A549 (cell line): ENCODE measurements at regions not wholly inside any gene's neighbourhood (a gene's known extent, or its start where the extent isn't known, plus 50 kb on each side); places are given as distances from the start of the nearest gene placed in this dataset.

Experiments used
- ATAC-seq, 2 experiments: fragments of 200-7000 bp in 1 of 2; fragments of >200 bp in 1 of 2; cut with Nextera tagmentation in 1 of 2; cut with Tn5 transposase in 1 of 2; 3 replicates each; pipeline versions ENCODE4 v1.8.0 to v1.9.1; 2018 to 2020; ENCODE audit warnings: mild to moderate bottlenecking in 1 of 2, moderate library complexity in 1 of 2
- CTCF ChIA-PET: fragments of 300-600 bp; sonication (Branson Sonifier 250); formaldehyde crosslinking; extraction: SDS; loops from one replicate; lab custom pipeline; 2021; ENCODE audit warnings: antibody characterized with exemption, inconsistent platforms; lab: Yijun Ruan, JAX
- POLR2A ChIA-PET: fragments of 350-600 bp; formaldehyde crosslinking; extraction: SDS; loops from one replicate; lab custom pipeline; 2021; ENCODE audit warnings: antibody characterized with exemption, inconsistent platforms; lab: Yijun Ruan, JAX
- DNase-seq, 2 experiments: peaks; one replicate each; pipeline versions ENCODE4 v3.0.0 to v3.0.0-alpha.2; 2011 to 2016; ENCODE audit warnings: low read depth in 1 of 2, low spot score in 1 of 2
- FAIRE-seq: peaks from 2 replicates; lab custom pipeline; 2011; peaks lifted over from hg19 to GRCh38; lab: Jason Lieb, UNC
- H3K27ac ChIP-seq, 2 experiments: fragments of >200 bp; sonication (Bioruptor Twin); formaldehyde crosslinking; 3 replicates each; pipeline ENCODE4 v1.5.1; 2016 to 2017
- H3K4me1 ChIP-seq: fragments of >200 bp; sonication (Bioruptor Twin); formaldehyde crosslinking; 3 replicates; pipeline ENCODE4 v1.6.1; 2016
- H3K4me2 ChIP-seq: fragments of >200 bp; sonication (Bioruptor Twin); formaldehyde crosslinking; 3 replicates; pipeline ENCODE4 v1.6.1; 2016
- H3K4me3 ChIP-seq: fragments of >200 bp; sonication (Bioruptor Twin); formaldehyde crosslinking; 3 replicates; pipeline ENCODE4 v1.5.1; 2016
- H3K9me3 ChIP-seq: fragments of >200 bp; sonication (Bioruptor Twin); formaldehyde crosslinking; 3 replicates; pipeline ENCODE4 v1.6.1; 2016
- BHLHE40 ChIP-seq: IDR thresholded peaks from 2 replicates; pipeline ENCODE4 v1.6.1; 2012; ENCODE audit warnings: low read depth, low read length, inconsistent platforms
- CBX2 ChIP-seq: fragments of 200-600 bp; sonication (generic); IDR thresholded peaks from 2 replicates; pipeline ENCODE4 v1.6.1; 2016; ENCODE audit warnings: low read depth, mild to moderate bottlenecking, borderline replicate concordance
- CEBPB ChIP-seq, 2 experiments: fragments of >200 bp in 1 of 2; sonication (Bioruptor Twin) in 1 of 2; formaldehyde crosslinking in 1 of 2; IDR thresholded peaks; 2 replicates each; pipeline ENCODE4 v1.6.1; 2012 to 2016
- CHD4 ChIP-seq: fragments of 200-600 bp; sonication (generic); IDR thresholded peaks from 2 replicates; pipeline ENCODE4 v1.6.1; 2016; ENCODE audit warnings: antibody characterized with exemption, mild to moderate bottlenecking, borderline replicate concordance
- EHF ChIP-seq: fragments of 250-450 bp; sonication (Bioruptor Pico); IDR thresholded peaks from 2 replicates; pipeline ENCODE4 v1.5.0; 2020; ENCODE audit warnings: mild to moderate bottlenecking
- EHMT2 ChIP-seq: fragments of 200-600 bp; sonication (generic); IDR thresholded peaks from 2 replicates; pipeline ENCODE4 v1.6.1; 2016; ENCODE audit warnings: antibody characterized with exemption, low read depth, mild to moderate bottlenecking, moderate library complexity
- EP300 ChIP-seq, 2 experiments: fragments of >200 bp; sonication (Bioruptor Twin); formaldehyde crosslinking; IDR thresholded peaks; 2 replicates in 1 of 2; 3 replicates in 1 of 2; pipeline ENCODE4 v1.6.1; 2016 to 2017
- FOSB ChIP-seq: fragments of 250-450 bp; sonication (Bioruptor Pico); IDR thresholded peaks from 2 replicates; pipeline ENCODE4 v1.5.0; 2020; ENCODE audit warnings: mild to moderate bottlenecking, moderate library complexity
- FOXS1 ChIP-seq: fragments of 250-450 bp; sonication (Bioruptor Pico); IDR thresholded peaks from 2 replicates; pipeline ENCODE4 v1.5.0; 2020; ENCODE audit warnings: mild to moderate bottlenecking, moderate library complexity
- GATA3 ChIP-seq: IDR thresholded peaks from 2 replicates; pipeline ENCODE4 v1.6.1; 2012; ENCODE audit warnings: borderline replicate concordance
- HDAC2 ChIP-seq: fragments of 200-600 bp; sonication (generic); IDR thresholded peaks from 2 replicates; pipeline ENCODE4 v1.6.1; 2016
- HOXB13 ChIP-seq: fragments of 250-450 bp; sonication (Bioruptor Pico); IDR thresholded peaks from 2 replicates; pipeline ENCODE4 v1.5.0; 2020; ENCODE audit warnings: low read depth, mild to moderate bottlenecking, moderate library complexity
- JUN ChIP-seq, 2 experiments: fragments of >200 bp; sonication (Bioruptor Twin); formaldehyde crosslinking; IDR thresholded peaks; 2 replicates in 1 of 2; 3 replicates in 1 of 2; pipeline ENCODE4 v1.6.1; 2016 to 2017
- JUNB ChIP-seq: fragments of >200 bp; sonication (Bioruptor Twin); formaldehyde crosslinking; IDR thresholded peaks from 2 replicates; pipeline ENCODE4 v1.6.1; 2016
- KDM1A ChIP-seq: fragments of 200-600 bp; sonication (generic); IDR thresholded peaks from 2 replicates; pipeline ENCODE4 v1.6.1; 2016; ENCODE audit warnings: low read depth, mild to moderate bottlenecking
- KDM5A ChIP-seq: fragments of 200-600 bp; sonication (generic); IDR thresholded peaks from 2 replicates; pipeline ENCODE4 v1.6.1; 2016; ENCODE audit warnings: antibody characterized with exemption, mild to moderate bottlenecking
- MAZ ChIP-seq: fragments of 150-350 bp; IDR thresholded peaks from 2 replicates; pipeline ENCODE4 v1.6.1; 2014; ENCODE audit warnings: antibody characterized with exemption, low read depth, low read length, borderline replicate concordance
- RAD21 ChIP-seq, 2 experiments: fragments of >200 bp in 1 of 2; sonication (Bioruptor Twin) in 1 of 2; formaldehyde crosslinking in 1 of 2; IDR thresholded peaks in 1 of 2; conservative IDR thresholded peaks in 1 of 2; 2 replicates in 1 of 2; 3 replicates in 1 of 2; pipeline ENCODE4 v1.6.1; 2012 to 2018; ENCODE audit warnings: inconsistent platforms in 1 of 2
- RARB ChIP-seq: fragments of 250-450 bp; sonication (Bioruptor Pico); IDR thresholded peaks from 2 replicates; pipeline ENCODE4 v1.8.0; 2021; ENCODE audit warnings: mild to moderate bottlenecking, moderate library complexity
- RNF2 ChIP-seq: fragments of 200-600 bp; sonication (generic); IDR thresholded peaks from 2 replicates; pipeline ENCODE4 v1.6.1; 2016; ENCODE audit warnings: low read depth, mild to moderate bottlenecking, antibody characterized with exemption, moderate library complexity, borderline replicate concordance
- SREBF2 ChIP-seq: fragments of 450-650 bp; IDR thresholded peaks from 2 replicates; pipeline ENCODE4 v1.6.1; 2014; ENCODE audit warnings: mild to moderate bottlenecking, moderate library complexity
- TP53 ChIP-seq: fragments of 250-450 bp; sonication (Bioruptor Pico); IDR thresholded peaks from 2 replicates; pipeline ENCODE4 v1.5.0; 2021; ENCODE audit warnings: mild to moderate bottlenecking, moderate library complexity
- ZNF302 ChIP-seq: fragments of 250-450 bp; sonication (Bioruptor Pico); IDR thresholded peaks from 2 replicates; pipeline ENCODE4 v1.9.0; 2021; ENCODE audit warnings: inconsistent platforms, mild to moderate bottlenecking, moderate library complexity
- WGBS: methylation state at CpG from one replicate; pipeline ENCODE4 v1.1.6; 2017; ENCODE audit errors: missing lambda C conversion rate; 5-methylcytosine and 5-hydroxymethylcytosine counted together
- TF ChIP-seq, protein P1 (sequence below): fragments of >200 bp; sonication (Bioruptor Twin); formaldehyde crosslinking; IDR thresholded peaks from 3 replicates; pipeline ENCODE4 v1.5.1; 2016
- TF ChIP-seq, protein P2 (sequence below): fragments of 250-450 bp; sonication (Bioruptor Pico); IDR thresholded peaks from 2 replicates; pipeline ENCODE4 v1.5.0; 2020; ENCODE audit warnings: low read depth, mild to moderate bottlenecking, moderate library complexity
- TF ChIP-seq, protein P3 (sequence below): IDR thresholded peaks from 2 replicates; pipeline ENCODE4 v1.6.1; 2012; ENCODE audit warnings: low read depth, borderline replicate concordance
- TF ChIP-seq, protein P4 (sequence below): fragments of >200 bp; sonication (Bioruptor Twin); formaldehyde crosslinking; IDR thresholded peaks from 3 replicates; pipeline ENCODE4 v1.6.1; 2016
- TF ChIP-seq, protein P5 (sequence below): fragments of 250-450 bp; sonication (Bioruptor Pico); IDR thresholded peaks from 2 replicates; pipeline ENCODE4 v1.5.0; 2021; ENCODE audit warnings: mild to moderate bottlenecking, moderate library complexity, borderline replicate concordance
- TF ChIP-seq, protein P6 (sequence below): IDR thresholded peaks from 2 replicates; pipeline ENCODE4 v1.6.1; 2012

DNA sequence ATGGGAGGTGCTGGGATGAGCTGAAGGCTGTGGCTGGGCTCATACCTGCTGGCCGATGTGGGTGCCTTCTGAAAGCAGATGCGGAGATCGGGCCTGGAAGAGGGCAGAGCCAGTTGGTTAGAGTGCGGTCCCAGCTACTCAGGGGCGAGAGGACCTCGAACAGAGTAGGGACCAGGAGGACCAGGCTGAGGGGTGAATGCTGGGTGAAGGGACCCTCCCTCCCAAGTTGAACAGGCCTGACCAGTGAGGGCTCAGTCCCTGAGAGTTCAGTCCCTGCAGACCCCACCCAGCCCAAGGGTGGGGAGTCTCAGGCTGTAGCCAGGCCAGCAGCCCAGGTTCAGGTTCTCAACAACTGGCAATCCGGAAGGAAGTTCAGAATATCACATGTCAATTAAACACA, 232.8 kb upstream of the HS6ST1 start:
- Histone ChIP-seq H3K4me2 (no peak overlapping the region), H3K4me1 (no peaks in the 10 kb centered on the region), H3K27ac (no peak overlapping the region), H3K9me3 (no peaks in the 10 kb centered on the region), H3K4me3 (no peak overlapping the region)
- POLR2A ChIA-PET: no interaction called here
- FAIRE-seq (no peak), ATAC-seq (no peak), DNase-seq (no peak)
- WGBS: 63% methylated on average over 7 of the region's 7 CpGs
- no peak for TF ChIP-seq KDM1A
- TF ChIP-seq KDM5A: no peak
- TF ChIP-seq EHF (CRISPR knock-in tag): no peak
- TF ChIP-seq, protein P1, sequence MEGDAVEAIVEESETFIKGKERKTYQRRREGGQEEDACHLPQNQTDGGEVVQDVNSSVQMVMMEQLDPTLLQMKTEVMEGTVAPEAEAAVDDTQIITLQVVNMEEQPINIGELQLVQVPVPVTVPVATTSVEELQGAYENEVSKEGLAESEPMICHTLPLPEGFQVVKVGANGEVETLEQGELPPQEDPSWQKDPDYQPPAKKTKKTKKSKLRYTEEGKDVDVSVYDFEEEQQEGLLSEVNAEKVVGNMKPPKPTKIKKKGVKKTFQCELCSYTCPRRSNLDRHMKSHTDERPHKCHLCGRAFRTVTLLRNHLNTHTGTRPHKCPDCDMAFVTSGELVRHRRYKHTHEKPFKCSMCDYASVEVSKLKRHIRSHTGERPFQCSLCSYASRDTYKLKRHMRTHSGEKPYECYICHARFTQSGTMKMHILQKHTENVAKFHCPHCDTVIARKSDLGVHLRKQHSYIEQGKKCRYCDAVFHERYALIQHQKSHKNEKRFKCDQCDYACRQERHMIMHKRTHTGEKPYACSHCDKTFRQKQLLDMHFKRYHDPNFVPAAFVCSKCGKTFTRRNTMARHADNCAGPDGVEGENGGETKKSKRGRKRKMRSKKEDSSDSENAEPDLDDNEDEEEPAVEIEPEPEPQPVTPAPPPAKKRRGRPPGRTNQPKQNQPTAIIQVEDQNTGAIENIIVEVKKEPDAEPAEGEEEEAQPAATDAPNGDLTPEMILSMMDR: no peak
- TF ChIP-seq RARB (CRISPR knock-in tag): no peak
- TF ChIP-seq HDAC2: no peak
- TF ChIP-seq TP53 (CRISPR knock-in tag): no peak
- TF ChIP-seq, protein P2, sequence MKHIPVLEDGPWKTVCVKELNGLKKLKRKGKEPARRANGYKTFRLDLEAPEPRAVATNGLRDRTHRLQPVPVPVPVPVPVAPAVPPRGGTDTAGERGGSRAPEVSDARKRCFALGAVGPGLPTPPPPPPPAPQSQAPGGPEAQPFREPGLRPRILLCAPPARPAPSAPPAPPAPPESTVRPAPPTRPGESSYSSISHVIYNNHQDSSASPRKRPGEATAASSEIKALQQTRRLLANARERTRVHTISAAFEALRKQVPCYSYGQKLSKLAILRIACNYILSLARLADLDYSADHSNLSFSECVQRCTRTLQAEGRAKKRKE (CRISPR knock-in tag): no peak
- no peak for TF ChIP-seq EP300 (IDR thresholded peaks at IDR 0.05)
- TF ChIP-seq MAZ: no peak
- TF ChIP-seq, protein P3, sequence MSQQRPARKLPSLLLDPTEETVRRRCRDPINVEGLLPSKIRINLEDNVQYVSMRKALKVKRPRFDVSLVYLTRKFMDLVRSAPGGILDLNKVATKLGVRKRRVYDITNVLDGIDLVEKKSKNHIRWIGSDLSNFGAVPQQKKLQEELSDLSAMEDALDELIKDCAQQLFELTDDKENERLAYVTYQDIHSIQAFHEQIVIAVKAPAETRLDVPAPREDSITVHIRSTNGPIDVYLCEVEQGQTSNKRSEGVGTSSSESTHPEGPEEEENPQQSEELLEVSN: no peak
- TF ChIP-seq CBX2: no peak
- TF ChIP-seq, protein P4, sequence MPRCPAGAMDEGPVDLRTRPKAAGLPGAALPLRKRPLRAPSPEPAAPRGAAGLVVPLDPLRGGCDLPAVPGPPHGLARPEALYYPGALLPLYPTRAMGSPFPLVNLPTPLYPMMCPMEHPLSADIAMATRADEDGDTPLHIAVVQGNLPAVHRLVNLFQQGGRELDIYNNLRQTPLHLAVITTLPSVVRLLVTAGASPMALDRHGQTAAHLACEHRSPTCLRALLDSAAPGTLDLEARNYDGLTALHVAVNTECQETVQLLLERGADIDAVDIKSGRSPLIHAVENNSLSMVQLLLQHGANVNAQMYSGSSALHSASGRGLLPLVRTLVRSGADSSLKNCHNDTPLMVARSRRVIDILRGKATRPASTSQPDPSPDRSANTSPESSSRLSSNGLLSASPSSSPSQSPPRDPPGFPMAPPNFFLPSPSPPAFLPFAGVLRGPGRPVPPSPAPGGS: no peak
- TF ChIP-seq, all 56 proteins: peak for 0
- CTCF ChIA-PET: no interaction called here

DNA sequence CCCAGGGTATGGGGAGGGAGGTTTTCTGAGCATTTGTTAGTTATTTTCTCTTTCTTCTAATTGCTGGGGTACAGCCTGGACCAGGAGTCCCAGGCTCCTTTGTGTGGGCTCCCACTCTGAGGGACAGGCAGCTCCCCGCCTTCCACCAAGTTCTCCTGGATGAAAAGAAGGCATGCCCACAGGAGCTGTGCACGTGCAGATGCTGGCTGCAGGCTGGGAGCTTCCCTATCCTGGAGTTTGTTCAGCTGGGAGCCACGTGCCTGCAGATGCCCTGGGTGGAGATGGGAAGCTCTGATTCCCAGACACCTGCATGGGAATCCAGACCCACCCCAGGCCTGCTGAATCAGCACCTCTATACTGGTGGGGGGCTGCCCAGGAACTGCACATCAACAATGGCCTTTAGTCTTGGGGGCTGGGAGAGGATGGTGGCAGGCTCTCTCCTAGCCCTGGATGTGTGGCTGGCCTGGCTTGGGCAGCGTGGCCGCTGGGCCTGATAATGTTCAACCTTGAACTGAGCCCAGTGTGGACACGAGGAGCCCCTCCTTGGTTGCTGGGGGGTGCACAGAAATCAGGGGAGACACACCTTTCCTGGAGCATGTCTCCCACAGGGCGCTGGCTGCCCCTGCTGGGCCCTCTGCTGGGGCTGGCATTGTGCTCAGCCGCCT, 233.6 kb upstream of the HS6ST1 start:
- FAIRE-seq (no peak), ATAC-seq (no peak), DNase-seq (no peak)
- no peak overlapping the region for H3K4me3 ChIP-seq
- WGBS: 31% methylated on average over 5 of the region's 8 CpGs
- CTCF ChIA-PET: interaction anchor here (0.9 kb wide), 1 partner anchor 74 kb away, joined by 3 read pairs; no protein-coding TSS in a partner anchor
- no peak overlapping the region for H3K27ac ChIP-seq
- no peak for TF ChIP-seq CEBPB (IDR thresholded peaks at IDR 0.05)
- no peak for TF ChIP-seq JUN (IDR thresholded peaks at IDR 0.05)
- TF ChIP-seq BHLHE40: no peak
- no peak for TF ChIP-seq FOSB
- no peak for TF ChIP-seq GATA3
- no peak for TF ChIP-seq JUNB
- TF ChIP-seq HOXB13 (CRISPR knock-in tag): no peak
- TF ChIP-seq TP53 (CRISPR knock-in tag): no peak
- TF ChIP-seq RNF2: no peak
- TF ChIP-seq CHD4: no peak
- no peak for TF ChIP-seq SREBF2
- TF ChIP-seq EHF (CRISPR knock-in tag): no peak
- no peak for TF ChIP-seq FOXS1 (CRISPR knock-in tag)
- no peak for TF ChIP-seq RAD21 (conservative IDR thresholded peaks at IDR 0.05 in 1 of 2, IDR thresholded peaks at IDR 0.05 in 1 of 2)
- no peak for TF ChIP-seq ZNF302 (CRISPR knock-in tag)
- TF ChIP-seq, protein P5, sequence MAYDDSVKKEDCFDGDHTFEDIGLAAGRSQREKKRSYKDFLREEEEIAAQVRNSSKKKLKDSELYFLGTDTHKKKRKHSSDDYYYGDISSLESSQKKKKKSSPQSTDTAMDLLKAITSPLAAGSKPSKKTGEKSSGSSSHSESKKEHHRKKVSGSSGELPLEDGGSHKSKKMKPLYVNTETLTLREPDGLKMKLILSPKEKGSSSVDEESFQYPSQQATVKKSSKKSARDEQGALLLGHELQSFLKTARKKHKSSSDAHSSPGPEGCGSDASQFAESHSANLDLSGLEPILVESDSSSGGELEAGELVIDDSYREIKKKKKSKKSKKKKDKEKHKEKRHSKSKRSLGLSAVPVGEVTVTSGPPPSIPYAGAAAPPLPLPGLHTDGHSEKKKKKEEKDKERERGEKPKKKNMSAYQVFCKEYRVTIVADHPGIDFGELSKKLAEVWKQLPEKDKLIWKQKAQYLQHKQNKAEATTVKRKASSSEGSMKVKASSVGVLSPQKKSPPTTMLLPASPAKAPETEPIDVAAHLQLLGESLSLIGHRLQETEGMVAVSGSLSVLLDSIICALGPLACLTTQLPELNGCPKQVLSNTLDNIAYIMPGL (CRISPR knock-in tag): no peak
- TF ChIP-seq EHMT2: no peak
- TF ChIP-seq, protein P6, sequence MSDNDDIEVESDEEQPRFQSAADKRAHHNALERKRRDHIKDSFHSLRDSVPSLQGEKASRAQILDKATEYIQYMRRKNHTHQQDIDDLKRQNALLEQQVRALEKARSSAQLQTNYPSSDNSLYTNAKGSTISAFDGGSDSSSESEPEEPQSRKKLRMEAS: no peak
- no peak for TF ChIP-seq RARB (CRISPR knock-in tag)
- TF ChIP-seq, all 56 proteins: peak for 0
- H3K4me1 ChIP-seq: no peaks in the 10 kb centered on the region
- no peaks in the 10 kb centered on the region for H3K9me3 ChIP-seq
- no peak overlapping the region for H3K4me2 ChIP-seq
- POLR2A ChIA-PET: no interaction called here
